Smooth muscle cell of the brain vasculature (primary cell): ENCODE measurements at regions not wholly inside any gene's neighbourhood (a gene's known extent, or its start where the extent isn't known, plus 50 kb on each side); places are given as distances from the start of the nearest gene placed in this dataset.
"Not testable (repeated sequence)": the region's sequence is repeated elsewhere in the genome, so short reads cannot be mapped to it uniquely, and the experiment has no call there.

ENCODE experiments used
- DNase-seq: peaks from one replicate; pipeline ENCODE4 v3.0.0-alpha.2; 2012; ENCODE audit warnings: low read depth, low spot score

GRCh38 chr9:2277644-2278043 lies 262.5 kb downstream of the SMARCA2 start:
- DNase-seq: not testable (repeated sequence)

DNA sequence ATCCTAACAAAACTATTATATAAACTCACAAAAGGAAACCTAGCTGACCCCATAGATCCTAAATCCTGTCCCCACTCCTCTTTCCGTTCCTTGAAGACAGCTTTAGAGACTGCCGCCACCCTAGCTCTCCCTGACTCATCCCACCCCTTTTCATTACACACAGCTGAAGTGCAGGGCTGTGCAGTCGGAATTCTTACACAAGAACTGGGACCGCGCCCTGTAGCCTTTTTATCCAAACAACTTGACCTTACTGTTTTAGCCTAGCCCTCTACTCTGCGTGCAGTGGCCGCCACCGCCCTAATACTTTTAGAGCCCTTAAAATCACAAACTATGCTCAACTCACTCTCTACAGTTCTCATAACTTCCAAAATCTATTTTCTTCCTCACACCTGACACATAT lies 264.0 kb downstream of the SMARCA2 start:
- DNase-seq: not testable (repeated sequence)

GRCh38 chr9:2281031-2281802 lies 266.1 kb downstream of the SMARCA2 start:
- no peak for DNase-seq

GRCh38 chr9:2281803-2282185 lies 266.6 kb downstream of the SMARCA2 start:
- DNase-seq: no peak

GRCh38 chr9:2284770-2285169 lies 269.6 kb downstream of the SMARCA2 start:
- DNase-seq: no peak

DNA sequence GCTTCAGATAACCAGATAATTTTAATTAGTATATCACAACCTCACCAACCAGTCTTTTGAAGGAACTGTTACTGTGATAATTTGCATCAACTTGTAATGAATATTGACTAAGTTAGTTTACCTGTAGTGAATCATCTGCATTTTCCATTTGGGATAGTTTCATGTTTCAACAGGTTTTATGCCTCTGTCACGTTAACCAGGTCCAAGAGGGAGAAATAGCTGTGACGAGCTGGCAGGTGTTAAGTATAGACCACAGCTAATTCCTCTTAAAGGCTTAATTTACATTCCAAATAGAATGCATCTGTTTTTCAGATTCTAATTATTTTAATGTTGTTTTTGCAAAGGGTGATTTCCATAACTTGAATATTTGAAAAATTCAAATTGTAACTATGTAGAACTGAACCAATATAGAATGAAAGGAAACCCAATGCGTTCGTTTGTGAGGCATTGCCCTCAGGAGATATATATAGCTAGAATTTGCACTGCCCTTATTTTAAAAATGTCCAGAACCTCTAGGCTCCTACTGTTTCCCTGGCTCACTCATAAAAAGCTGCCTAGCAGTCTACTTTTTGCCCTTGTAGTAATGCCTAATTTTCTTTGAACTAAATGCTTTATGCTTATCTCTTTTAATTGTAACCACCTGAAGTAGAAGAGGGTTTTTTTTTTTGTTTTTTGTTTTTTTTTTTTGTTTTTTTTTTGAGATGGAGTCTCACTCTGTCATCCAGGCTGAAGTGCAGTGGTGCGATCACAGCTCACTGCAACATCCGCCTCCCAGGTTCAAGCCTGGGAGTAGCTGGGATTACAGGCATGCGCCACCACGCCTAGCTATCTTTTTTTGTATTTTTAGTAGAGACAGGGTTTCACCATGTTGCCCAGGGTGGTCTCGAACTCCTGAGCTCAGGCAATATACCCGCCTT lies 270.5 kb downstream of the SMARCA2 start:
- DNase-seq: no peak

DNA sequence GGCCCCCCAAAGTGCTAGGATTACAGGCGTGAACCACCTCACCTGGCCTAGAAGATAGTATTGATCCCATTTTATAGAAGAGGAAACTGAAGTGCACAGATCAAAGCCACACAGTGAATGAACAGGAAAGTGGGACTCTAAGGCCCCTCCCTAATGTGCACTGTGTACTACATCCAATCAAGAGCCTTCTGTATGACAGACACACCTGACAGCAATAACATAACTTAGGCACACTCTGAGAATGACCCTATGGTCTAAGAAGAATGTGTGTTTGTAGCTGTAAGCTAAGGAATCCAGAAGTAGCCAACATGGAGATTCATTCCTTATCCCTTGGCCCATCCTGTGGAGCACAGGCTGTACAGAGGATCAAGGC lies 271.2 kb downstream of the SMARCA2 start:
- no peak for DNase-seq

GRCh38 chr9:2286825-2287455 lies 271.8 kb downstream of the SMARCA2 start:
- DNase-seq: no peak

DNA sequence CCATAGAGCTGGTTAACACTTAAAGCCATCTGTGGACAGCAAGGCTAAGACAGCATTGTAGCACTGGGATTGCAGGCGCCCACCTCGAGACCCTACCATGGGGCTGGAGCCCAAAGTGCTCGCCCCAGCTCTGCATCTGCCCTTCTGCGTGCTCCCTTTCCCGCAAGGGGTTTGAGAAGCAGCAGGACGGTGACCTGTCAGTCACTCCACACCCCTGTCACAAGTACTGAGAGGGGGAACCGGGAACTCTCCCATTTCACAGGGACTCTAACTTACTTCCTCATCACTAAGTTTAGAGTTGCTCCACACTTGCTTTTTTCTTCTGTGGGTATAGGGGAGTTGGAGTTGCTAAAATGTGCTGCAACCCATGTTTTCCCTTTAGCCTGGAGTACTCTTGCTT lies 273.2 kb downstream of the SMARCA2 start:
- DNase-seq: no peak

DNA sequence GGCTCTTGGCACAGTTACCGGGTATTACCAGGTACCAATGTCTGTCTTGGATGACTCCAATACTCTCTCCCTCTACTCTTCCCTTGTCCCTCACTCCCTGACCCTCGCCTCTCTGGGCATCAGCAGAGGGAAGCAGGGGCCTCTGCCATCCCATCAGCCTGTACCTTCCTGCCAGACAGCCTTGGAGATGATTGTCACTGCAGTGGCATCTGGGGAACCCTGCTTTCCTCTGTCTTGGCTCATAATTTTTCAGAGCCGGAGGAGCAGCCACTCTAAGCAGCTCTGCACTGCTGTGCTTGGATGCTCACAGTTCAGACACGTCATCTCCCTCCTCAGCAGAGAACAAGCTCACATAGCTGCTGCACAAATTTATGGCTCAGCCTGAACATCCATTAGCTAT lies 274.1 kb downstream of the SMARCA2 start:
- DNase-seq: no peak

DNA sequence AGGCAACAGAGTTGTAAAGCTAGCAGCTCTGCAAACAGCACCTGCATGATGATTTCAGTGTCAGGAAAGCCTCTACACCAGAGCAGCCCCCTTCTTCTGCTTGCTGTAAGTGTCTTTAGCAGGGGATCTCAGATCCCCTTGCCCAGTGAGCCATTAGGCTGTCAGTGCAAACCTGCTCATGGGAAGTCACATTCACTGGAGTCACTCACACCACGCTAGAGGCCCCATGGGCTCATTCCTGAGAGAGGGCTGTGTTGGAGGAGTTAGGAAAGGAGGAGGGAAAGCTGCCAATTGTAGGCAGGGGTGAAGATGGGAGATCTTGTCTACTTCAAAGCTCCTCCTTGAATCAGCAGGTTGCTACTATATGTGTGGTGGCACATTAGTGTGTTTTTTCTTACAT lies 275.2 kb downstream of the SMARCA2 start:
- no peak for DNase-seq

DNA sequence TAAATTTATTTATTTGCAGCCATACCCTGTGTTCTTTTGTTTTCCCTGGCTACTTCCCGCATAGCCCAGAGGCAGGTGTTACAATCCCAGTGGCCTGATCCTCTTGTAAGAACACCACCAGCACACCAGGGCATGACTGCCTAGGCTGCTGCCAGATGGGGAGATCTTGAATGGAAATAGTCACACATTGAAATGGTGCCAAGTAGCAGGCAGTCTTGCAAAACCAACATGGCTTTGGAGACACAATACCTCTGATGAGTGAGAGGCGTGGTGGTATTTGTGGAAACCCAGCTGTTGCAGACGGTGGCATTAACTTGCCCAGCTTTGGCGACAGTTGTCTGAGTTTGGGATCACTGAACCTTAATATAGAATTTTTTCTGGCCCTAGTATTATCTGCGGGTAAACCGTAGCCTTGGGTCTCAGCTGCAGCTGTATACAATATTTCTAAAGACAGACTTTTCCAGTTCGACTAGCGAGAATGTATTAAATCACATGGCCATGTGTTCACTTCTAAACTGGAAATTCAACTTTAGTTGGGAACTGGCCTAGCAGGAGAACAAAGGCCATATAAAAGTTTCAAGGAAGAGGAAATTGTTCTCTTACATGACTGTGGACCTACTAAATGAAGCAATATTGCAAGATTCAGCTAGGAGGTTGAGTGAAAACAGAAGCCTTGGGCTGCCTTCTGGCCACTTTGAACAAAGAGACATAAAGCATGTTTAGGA lies 277.0 kb downstream of the SMARCA2 start:
- no peak for DNase-seq

GRCh38 chr9:2292733-2293132 lies 277.6 kb downstream of the SMARCA2 start:
- DNase-seq: no peak

DNA sequence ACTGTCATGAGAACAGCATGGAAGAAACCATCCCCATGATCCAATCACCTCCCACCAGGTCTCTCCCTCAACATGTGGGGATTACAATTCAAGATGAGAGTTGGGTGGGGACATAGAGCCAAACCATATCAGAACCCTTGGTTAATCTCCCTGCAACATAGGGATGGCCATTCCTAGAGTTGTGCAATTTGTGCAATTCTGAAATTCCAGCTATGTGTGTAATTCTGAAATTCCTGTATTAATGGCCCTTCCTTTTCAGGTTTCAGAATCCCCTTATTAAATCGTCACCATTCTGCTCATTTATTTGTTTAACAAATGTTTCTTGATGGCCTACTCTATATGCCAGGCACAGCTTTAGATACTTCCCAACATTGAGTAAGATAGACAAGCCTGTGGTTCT lies 282.6 kb downstream of the SMARCA2 start:
- DNase-seq: no peak

DNA sequence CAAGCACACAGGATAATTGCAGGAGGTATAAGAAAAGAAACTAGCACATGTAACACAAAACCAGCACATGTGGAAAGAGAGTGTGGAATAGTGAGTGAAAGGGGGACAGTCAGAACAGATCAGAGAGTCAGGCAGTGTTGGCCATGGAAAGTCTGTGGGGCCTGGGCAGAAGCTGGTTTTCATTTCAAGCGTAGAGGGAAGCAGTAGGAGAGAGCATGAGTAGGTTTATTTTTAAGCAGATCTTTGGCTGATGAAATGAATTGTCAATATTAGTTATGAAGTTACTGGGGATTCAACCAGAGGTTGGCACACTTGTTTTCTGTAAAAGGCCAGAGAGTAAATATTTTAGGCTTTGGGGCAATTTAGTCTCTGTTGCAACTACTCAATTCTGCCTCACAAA lies 283.1 kb downstream of the SMARCA2 start:
- no peak for DNase-seq

DNA sequence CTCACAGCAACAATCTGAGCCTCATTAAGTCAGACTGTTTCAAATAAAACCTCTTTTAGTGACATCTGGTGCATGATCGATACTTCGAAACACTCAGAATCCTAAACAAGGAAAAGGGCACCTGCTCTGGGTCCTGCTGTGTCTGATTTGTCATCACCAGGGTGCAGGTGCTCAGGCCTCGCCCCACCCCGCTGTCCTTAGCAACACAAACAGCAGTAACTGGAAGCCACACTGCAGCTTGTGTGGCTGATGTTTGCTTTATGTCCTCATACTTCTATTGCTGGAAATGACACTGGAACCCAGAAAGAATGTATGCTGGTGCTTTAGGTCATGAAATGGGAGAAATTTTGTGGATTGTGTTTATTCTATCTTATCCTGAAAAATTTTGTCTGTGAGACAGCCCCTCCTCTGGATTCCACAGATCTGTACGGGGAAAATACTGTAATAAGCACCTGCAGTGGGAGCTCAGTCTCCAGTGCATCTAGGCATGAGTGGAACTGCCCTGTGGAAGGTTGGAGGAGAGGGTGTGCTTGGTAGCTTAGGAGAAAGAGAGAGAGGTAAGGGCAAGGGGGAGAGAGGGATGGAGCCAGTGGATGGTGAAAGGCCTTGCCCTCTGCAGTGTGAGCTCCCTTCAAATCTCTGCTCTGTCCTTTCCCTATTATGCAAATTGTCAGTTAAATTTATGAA lies 284.2 kb downstream of the SMARCA2 start:
- DNase-seq: no peak

DNA sequence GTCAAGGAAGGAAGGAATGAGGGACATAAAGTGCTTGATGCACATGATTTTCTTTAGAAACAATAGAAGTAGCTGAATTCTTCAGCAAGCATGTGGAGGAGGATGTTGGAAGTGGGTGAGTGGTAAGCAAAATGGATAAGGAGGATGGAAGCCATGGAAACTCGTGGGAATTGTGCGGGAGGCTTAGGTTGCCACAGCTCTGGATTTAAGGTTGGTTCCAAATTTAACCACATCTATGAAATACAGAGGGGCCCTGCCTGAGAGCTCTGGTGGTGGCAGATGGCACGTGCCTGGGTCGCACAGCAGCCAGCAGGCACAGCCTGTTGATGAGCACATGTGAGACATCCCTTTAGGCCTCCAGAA lies 284.7 kb downstream of the SMARCA2 start:
- no peak for DNase-seq

DNA sequence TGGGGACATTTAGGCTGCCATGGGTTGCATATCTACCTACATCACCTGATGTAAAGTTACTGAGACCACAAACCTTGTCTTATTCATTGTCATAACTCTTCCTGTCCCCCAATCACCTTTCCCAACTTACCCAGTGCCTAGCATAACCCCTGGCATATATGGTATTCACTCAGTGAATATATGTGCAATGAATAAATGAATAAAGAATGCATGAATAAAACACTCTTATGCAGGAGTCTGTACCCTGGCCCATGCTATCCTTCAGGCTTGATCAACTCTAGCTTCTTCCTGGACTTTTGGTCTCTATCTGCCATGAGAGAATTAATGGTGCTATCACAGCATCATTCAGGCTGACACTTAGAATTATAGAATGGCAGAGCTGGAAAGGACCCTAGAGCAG lies 285.2 kb downstream of the SMARCA2 start:
- no peak for DNase-seq

DNA sequence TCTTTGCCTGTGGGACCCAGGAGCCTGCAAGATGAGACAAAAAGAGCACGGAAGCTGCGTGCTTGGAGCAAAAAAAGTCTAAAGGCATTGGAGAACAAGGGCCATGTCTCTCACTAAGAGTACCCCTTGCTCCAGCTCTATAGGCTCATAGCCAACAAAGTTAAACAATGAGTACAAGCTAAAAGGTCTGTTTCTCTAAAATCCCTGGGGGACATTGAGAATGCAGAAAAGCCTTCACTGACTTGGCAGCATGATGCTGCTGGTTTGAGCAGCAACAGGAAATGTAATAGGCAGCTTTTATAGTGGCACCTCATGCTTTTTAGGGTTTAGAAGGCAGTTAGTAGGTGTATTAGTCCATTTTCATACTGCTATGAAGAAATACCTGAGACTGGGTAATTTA lies 287.5 kb downstream of the SMARCA2 start:
- DNase-seq: no peak

DNA sequence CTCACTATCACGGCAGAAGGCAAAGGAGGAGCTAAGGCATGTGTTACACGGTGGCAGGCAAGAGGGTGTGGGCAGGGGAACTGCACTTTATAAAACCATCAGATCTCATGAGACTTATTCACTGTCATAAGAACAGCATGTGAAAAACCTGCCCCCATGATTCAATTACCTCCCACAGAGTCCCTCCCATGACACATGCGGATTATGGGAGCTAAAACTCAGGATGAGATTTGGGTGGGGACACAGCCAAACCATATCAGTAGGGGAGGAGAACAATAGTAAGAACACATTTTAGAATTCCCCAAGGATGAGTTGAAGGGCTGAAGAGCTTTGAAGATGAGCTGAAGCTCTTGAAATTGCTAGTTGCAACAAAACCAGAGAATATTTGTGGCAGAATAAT lies 287.9 kb downstream of the SMARCA2 start:
- DNase-seq: no peak

GRCh38 chr9:2307480-2307879 lies 292.3 kb downstream of the SMARCA2 start:
- DNase-seq: no peak
